GM21737 (cell line): ENCODE measurements at regions not wholly inside any gene's neighbourhood (a gene's known extent, or its start where the extent isn't known, plus 50 kb on each side); places are given as distances from the start of the nearest gene placed in this dataset.

ENCODE experiments used
- ATAC-seq: cut with Tn5 transposase; IDR thresholded peaks from one replicate; pipeline ENCODE4 v1.9.1; 2021; ENCODE audit warnings: mild to moderate bottlenecking, moderate library complexity; ENCODE audit not compliant: unreplicated experiment

GRCh38 chr2:7666596-7667259 lies 749.5 kb downstream of the RNF144A start:
- ATAC-seq = no peak

- ATAC-seq = no peak
These were observed 750.1 kb downstream of the RNF144A start for GRCh38 chr2:7667260-7667757.

GRCh38 chr2:7670905-7671641 lies 753.9 kb downstream of the RNF144A start:
- ATAC-seq = no peak

GRCh38 chr2:7672027-7672684 lies 754.9 kb downstream of the RNF144A start:
- no peak for ATAC-seq

GRCh38 chr2:7672685-7673071 lies 755.5 kb downstream of the RNF144A start:
- ATAC-seq = no peak

GRCh38 chr2:7673101-7673500 lies 755.9 kb downstream of the RNF144A start:
- ATAC-seq = no peak

GRCh38 chr2:7673853-7674252 lies 756.6 kb downstream of the RNF144A start:
- no peak for ATAC-seq

GRCh38 chr2:7674606-7675005 lies 757.4 kb downstream of the RNF144A start:
- ATAC-seq = no peak

GRCh38 chr2:7676714-7677113 lies 759.5 kb downstream of the RNF144A start:
- no peak for ATAC-seq

GRCh38 chr2:7681881-7682461 lies 764.8 kb downstream of the RNF144A start:
- ATAC-seq = no peak

- no peak for ATAC-seq
These were observed 766.0 kb downstream of the RNF144A start for GRCh38 chr2:7683196-7683595.

- ATAC-seq = no peak
These were observed 766.5 kb downstream of the RNF144A start for GRCh38 chr2:7683708-7684107.

- ATAC-seq = no peak
These were observed 768.3 kb downstream of the RNF144A start for GRCh38 chr2:7685342-7686015.

- ATAC-seq = no peak
These were observed 768.8 kb downstream of the RNF144A start for GRCh38 chr2:7686016-7686385.

- ATAC-seq = no peak
These were observed 774.9 kb downstream of the RNF144A start for GRCh38 chr2:7691961-7692656.

GRCh38 chr2:7692657-7693161 lies 775.5 kb downstream of the RNF144A start:
- ATAC-seq = no peak

GRCh38 chr2:7693246-7694075 lies 776.2 kb downstream of the RNF144A start:
- no peak for ATAC-seq

GRCh38 chr2:7694076-7694985 lies 777.1 kb downstream of the RNF144A start:
- ATAC-seq = no peak
